Ovary (tissue), 7 donors: ENCODE measurements at regions not wholly inside any gene's neighbourhood (a gene's known extent, or its start where the extent isn't known, plus 50 kb on each side); places are given as distances from the start of the nearest gene placed in this dataset.

ENCODE experiments used
- DNase-seq, 5 donors: peaks; one replicate each; pipeline ENCODE4 v3.0.0-alpha.2; 2019 to 2020
- H3K27ac ChIP-seq, 2 donors: fragments of 200-600 bp; one replicate each; pipeline versions ENCODE4 v1.5.1 to v1.8.0; 2019 to 2022
- H3K27me3 ChIP-seq: fragments of 200-600 bp; one replicate; pipeline ENCODE4 v1.8.0; 2022
- H3K36me3 ChIP-seq: fragments of 200-600 bp; sonication (generic); one replicate; pipeline ENCODE4 v1.5.1; 2019
- H3K4me1 ChIP-seq: one replicate; pipeline ENCODE4 v1.8.1; 2013; ENCODE audit warnings: mild to moderate bottlenecking, moderate library complexity; ENCODE audit not compliant: insufficient read depth
- H3K4me3 ChIP-seq: fragments of 200-600 bp; sonication (generic); one replicate; pipeline ENCODE4 v1.5.1; 2017
- H3K9me3 ChIP-seq, 2 donors: fragments of 200-600 bp in 1 of 2; sonication (generic) in 1 of 2; one replicate each; pipeline versions ENCODE4 v1.5.1 to v1.8.1; 2013 to 2019; ENCODE audit warnings: mild to moderate bottlenecking in 1 of 2, moderate library complexity in 1 of 2
- CTCF ChIP-seq, 3 donors: fragments of 450-650 bp in 2 of 3; fragments of 200-600 bp in 1 of 3; IDR thresholded peaks; one replicate each; pipeline versions ENCODE4 v1.5.1 to v1.8.0; 2016 to 2022; ENCODE audit warnings: antibody characterized with exemption in 3 of 3, mild to moderate bottlenecking in 1 of 3
- EP300 ChIP-seq: sonication (generic); formaldehyde crosslinking; IDR thresholded peaks from one replicate; pipeline ENCODE4 v1.6.1; 2017; ENCODE audit warnings: antibody characterized with exemption
- POLR2A ChIP-seq: fragments of 450-650 bp; IDR thresholded peaks from one replicate; pipeline ENCODE4 v1.6.1; 2017; ENCODE audit warnings: antibody characterized with exemption, mild to moderate bottlenecking, moderate library complexity
- WGBS, 3 donors: extraction: QIAGEN DNeasy Blood & Tissue Kit in 1 of 3; methylation state at CpG; one replicate each; pipeline versions ENCODE4 v1.1.5 to v1.1.7; 2013 to 2017; 5-methylcytosine and 5-hydroxymethylcytosine counted together
- intact Hi-C, 4 donors: fragments of 100-400 bp; cut with DNase I; formaldehyde crosslinking; loops; one replicate each; pipeline versions ENCODE4 v1.11.0 to v1.15.1; 2022 to 2023
- donor health status: DM: no; HTN: no; CAD: no; lungs with moderate emphysema.
- donor health status: DM: no; HTN: no; CAD: no.
- donor health status: Bipolar disorder and iron deficiency.
- donor health status: DM: no; HTN: no; CAD: no.
- donor health status: DM: yes; HTN: yes; CAD: no.

DNA sequence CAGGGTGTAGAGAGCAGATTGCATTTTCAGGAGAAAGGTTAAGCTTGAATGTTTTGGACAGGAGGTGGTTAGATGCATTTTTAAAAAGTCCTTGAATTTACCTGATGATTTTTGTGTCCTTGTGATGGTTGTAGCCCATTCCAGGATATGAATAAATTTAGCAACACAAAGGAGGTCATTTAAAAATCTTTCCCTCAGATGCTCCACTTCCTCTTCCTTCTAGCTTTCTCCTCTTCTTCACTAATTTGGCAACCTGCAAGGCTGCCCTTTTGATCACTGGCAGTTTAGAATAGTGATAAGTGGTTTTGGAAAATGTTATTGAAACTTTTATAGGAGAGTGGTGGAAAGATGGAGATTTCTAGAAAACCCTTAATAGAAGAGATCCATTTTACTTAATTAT, 124.0 kb downstream of the LMO4 start:
- intact Hi-C loops, result no loop called here
- Histone ChIP-seq H3K4me1 (no peaks in the 10 kb centered on the region), H3K36me3 (no peaks in the 10 kb centered on the region), H3K27ac (no peak overlapping the region), H3K4me3 (no peak overlapping the region), H3K27me3 (no peaks in the 10 kb centered on the region), H3K9me3 (no peaks in the 10 kb centered on the region)
- TF ChIP-seq EP300, result no peak
- TF ChIP-seq POLR2A, result no peak
- TF ChIP-seq CTCF (IDR thresholded peaks at IDR 0.05), result no peak
- DNase-seq, result no peak

DNA sequence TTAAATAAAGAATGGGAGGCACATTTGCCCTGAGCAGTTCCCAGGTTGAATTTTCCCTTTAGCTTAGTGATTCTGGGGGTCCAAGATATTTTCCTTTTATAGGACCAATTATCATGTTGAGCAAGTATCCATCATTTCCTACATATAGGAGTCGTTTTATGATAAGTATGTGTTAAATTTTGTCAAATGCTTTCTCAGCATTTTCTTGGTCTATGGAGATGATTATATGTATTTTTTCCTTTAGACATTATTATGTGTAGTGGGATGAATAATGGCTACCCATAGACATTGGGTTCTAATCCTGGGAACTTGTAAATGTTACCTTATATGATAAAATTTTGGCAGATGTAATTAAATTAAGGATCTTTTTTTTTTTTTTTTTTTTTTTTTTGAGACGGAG, 128.7 kb downstream of the LMO4 start:
- Histone ChIP-seq H3K36me3 (no peaks in the 10 kb centered on the region), H3K27ac (no peak overlapping the region), H3K4me1 (no peaks in the 10 kb centered on the region), H3K4me3 (no peak overlapping the region), H3K27me3 (no peaks in the 10 kb centered on the region), H3K9me3 (no peaks in the 10 kb centered on the region)
- DNase-seq, result no peak
- 38 to 84% (median 43%) methylated on average over 1 to 2 of the region's 2 CpGs for WGBS, 3 donors
- no peak for TF ChIP-seq EP300
- no peak for TF ChIP-seq CTCF (IDR thresholded peaks at IDR 0.05)
- TF ChIP-seq POLR2A, result no peak
- intact Hi-C loops, result no loop called here

- Histone ChIP-seq H3K4me1 (no peaks in the 10 kb centered on the region), H3K9me3 (no peaks in the 10 kb centered on the region), H3K36me3 (no peaks in the 10 kb centered on the region), H3K4me3 (no peak overlapping the region), H3K27me3 (no peaks in the 10 kb centered on the region), H3K27ac (no peak overlapping the region)
- 89 to 94% (median 94%) methylated on average over 1 of the region's 1 CpG for WGBS, 3 donors
- intact Hi-C loops, result no loop called here
- DNase-seq, result no peak
- TF ChIP-seq EP300 (no peak), POLR2A (no peak), CTCF (IDR thresholded peaks at IDR 0.05) (no peak)
These were observed 134.2 kb downstream of the LMO4 start for GRCh38 chr1:87462894-87463293.

- no peak for DNase-seq
- WGBS, 3 donors, result 7 to 16% (median 8%) methylated on average over 3 of the region's 3 CpGs
- Histone ChIP-seq H3K4me3 (no peak overlapping the region), H3K27me3 (no peaks in the 10 kb centered on the region), H3K4me1 (no peaks in the 10 kb centered on the region), H3K27ac (no peak overlapping the region), H3K36me3 (no peaks in the 10 kb centered on the region), H3K9me3 (no peaks in the 10 kb centered on the region)
- TF ChIP-seq EP300 (no peak), POLR2A (no peak), CTCF (IDR thresholded peaks at IDR 0.05) (no peak)
- intact Hi-C loops, result no loop called here
These were observed 135.4 kb downstream of the LMO4 start for GRCh38 chr1:87464022-87464490.

- no peak for TF ChIP-seq POLR2A
- no peak for TF ChIP-seq EP300
- TF ChIP-seq CTCF (IDR thresholded peaks at IDR 0.05), result no peak
- no peaks in the 10 kb centered on the region for H3K9me3 ChIP-seq
- no peaks in the 10 kb centered on the region for H3K4me1 ChIP-seq
- no peak overlapping the region for H3K27ac ChIP-seq
- no peaks in the 10 kb centered on the region for H3K27me3 ChIP-seq
- H3K36me3 ChIP-seq, result no peaks in the 10 kb centered on the region
- no peak for DNase-seq
- H3K4me3 ChIP-seq, result no peak overlapping the region
- intact Hi-C loops, result no loop called here
- 77 to 94% (median 87%) methylated on average over 7 of the region's 7 CpGs for WGBS, 3 donors
These were observed 137.9 kb downstream of the LMO4 start for GRCh38 chr1:87466621-87467020.
